Keratinocyte (primary cell): ENCODE measurements at regions not wholly inside any gene's neighbourhood (a gene's known extent, or its start where the extent isn't known, plus 50 kb on each side); places are given as distances from the start of the nearest gene placed in this dataset.

Experiments
- CTCF ChIP-seq, 3 experiments: IDR thresholded peaks in 1 of 3; conservative IDR thresholded peaks in 1 of 3; optimal IDR thresholded peaks in 1 of 3; 2 replicates in 2 of 3; 3 replicates in 1 of 3; pipeline versions ENCODE3 to v1.5.1; 2011; ENCODE audit warnings: low read length in 3 of 3, mild to moderate bottlenecking in 3 of 3, moderate library complexity in 2 of 3, control low read depth in 1 of 3, inconsistent platforms in 1 of 3; ENCODE audit not compliant: insufficient read depth in 2 of 3; ENCODE audit errors: extremely low read depth in 1 of 3
- EZH2 ChIP-seq: IDR thresholded peaks from one replicate; pipeline ENCODE4 v1.6.1; 2012; ENCODE audit warnings: inconsistent platforms, mild to moderate bottlenecking, low read length, moderate library complexity

- TF ChIP-seq CTCF (optimal IDR thresholded peaks at IDR 0.05 in 1 of 3, IDR thresholded peaks at IDR 0.05 in 1 of 3, conservative IDR thresholded peaks at IDR 0.05 in 1 of 3; ENCODE audit: extremely low read depth in 1 of 3, insufficient read depth in 2 of 3, low read length in 3 of 3) (no peak), EZH2 (no peak)
Observed at GRCh38 chr15:85960381-85960780, 119.3 kb upstream of the AGBL1 start.
